Natural killer cell (primary cell): ENCODE measurements at regions not wholly inside any gene's neighbourhood (a gene's known extent, or its start where the extent isn't known, plus 50 kb on each side); places are given as distances from the start of the nearest gene placed in this dataset.

ENCODE experiments used
- ATAC-seq, 3 donors: fragments of 150-1000 bp in 2 of 3; fragments of 200-7000 bp in 1 of 3; cut with Tn5 transposase; 1 replicate in 1 of 3; 2 replicates in 2 of 3; pipeline ENCODE4 v1.10.0; 2021; ENCODE audit warnings: mild to moderate bottlenecking in 2 of 3, moderate library complexity in 2 of 3
- DNase-seq, 2 donors: peaks; one replicate each; pipeline versions ENCODE4 v3.0.0 to v3.0.0-alpha.2; 2013 to 2021; ENCODE audit warnings: mixed read lengths in 1 of 2
- H3K27ac ChIP-seq: one replicate; pipeline ENCODE4 v1.5.1; 2013; ENCODE audit warnings: mild to moderate bottlenecking, low read length
- H3K27me3 ChIP-seq: one replicate; pipeline ENCODE4 v1.6.1; 2013; ENCODE audit warnings: low read length; ENCODE audit not compliant: control insufficient read depth, insufficient read depth
- H3K36me3 ChIP-seq: one replicate; pipeline ENCODE4 v1.6.1; 2013; ENCODE audit warnings: low read length; ENCODE audit not compliant: control insufficient read depth, insufficient read depth
- H3K4me1 ChIP-seq: one replicate; pipeline ENCODE4 v1.6.1; 2013; ENCODE audit warnings: low read length; ENCODE audit not compliant: control insufficient read depth, insufficient read depth
- H3K4me3 ChIP-seq: one replicate; pipeline ENCODE4 v1.5.1; 2013; ENCODE audit warnings: low read length
- H3K9me3 ChIP-seq: one replicate; pipeline ENCODE4 v1.6.1; 2013; ENCODE audit warnings: low read length; ENCODE audit not compliant: control insufficient read depth, insufficient read depth
- H3K27ac Mint-ChIP-seq, 2 donors: one replicate each; pipeline ENCODE4 v1.8.0; 2022; ENCODE audit warnings: mild to moderate bottlenecking in 2 of 2, mixed read lengths in 2 of 2, moderate library complexity in 1 of 2
- H3K27me3 Mint-ChIP-seq, 2 donors: one replicate each; pipeline ENCODE4 v1.8.0; 2022; ENCODE audit warnings: low read depth in 2 of 2, mixed read lengths in 2 of 2
- H3K36me3 Mint-ChIP-seq: one replicate; pipeline ENCODE4 v1.8.0; 2022; ENCODE audit warnings: mixed read lengths
- H3K4me1 Mint-ChIP-seq, 2 donors: one replicate each; pipeline ENCODE4 v1.8.0; 2022; ENCODE audit warnings: mixed read lengths in 2 of 2
- H3K4me3 Mint-ChIP-seq: one replicate; pipeline ENCODE4 v1.8.0; 2022; ENCODE audit warnings: mild to moderate bottlenecking, moderate library complexity, mixed read lengths
- H3K9me3 Mint-ChIP-seq, 2 donors: one replicate each; pipeline ENCODE4 v1.8.0; 2022; ENCODE audit warnings: mixed read lengths in 2 of 2
- WGBS: methylation state at CpG from one replicate; pipeline ENCODE4 v1.1.7; 2013; ENCODE audit warnings: missing lambda C conversion rate; ENCODE audit not compliant: insufficient coverage; 5-methylcytosine and 5-hydroxymethylcytosine counted together
- intact Hi-C: fragments of 100-400 bp; cut with micrococcal nuclease; formaldehyde crosslinking; loops from one replicate; pipeline ENCODE4 v1.14.2; 2022
- TF ChIP-seq, protein P1 (sequence below): fragments of 200-600 bp; IDR thresholded peaks from one replicate; pipeline ENCODE4 v1.8.0; 2022; ENCODE audit warnings: antibody characterized with exemption

DNA sequence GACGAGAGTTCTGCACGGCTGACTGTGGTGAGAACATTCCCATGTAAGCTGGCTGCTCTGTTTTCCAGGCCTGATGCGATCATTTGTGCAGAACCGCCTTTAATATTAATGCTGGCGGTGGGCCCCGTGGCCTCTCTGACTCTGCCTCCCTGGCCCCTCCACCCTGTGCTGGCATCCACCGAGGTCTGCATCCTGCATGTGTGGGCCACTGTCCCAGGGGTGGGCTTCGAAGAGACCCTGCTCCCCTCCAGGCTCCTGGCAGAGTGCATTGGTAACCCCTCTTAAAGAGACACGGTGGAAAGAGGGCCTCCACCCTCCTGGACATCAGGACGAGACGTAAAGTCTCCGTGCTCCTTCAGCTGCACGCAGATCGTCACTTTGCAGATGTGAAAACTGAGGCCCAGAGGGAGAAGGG is 67.3 kb upstream of the FAM20C start:
- intact Hi-C loops, result no loop called here
- ATAC-seq, result no peak
- TF ChIP-seq, protein P1, sequence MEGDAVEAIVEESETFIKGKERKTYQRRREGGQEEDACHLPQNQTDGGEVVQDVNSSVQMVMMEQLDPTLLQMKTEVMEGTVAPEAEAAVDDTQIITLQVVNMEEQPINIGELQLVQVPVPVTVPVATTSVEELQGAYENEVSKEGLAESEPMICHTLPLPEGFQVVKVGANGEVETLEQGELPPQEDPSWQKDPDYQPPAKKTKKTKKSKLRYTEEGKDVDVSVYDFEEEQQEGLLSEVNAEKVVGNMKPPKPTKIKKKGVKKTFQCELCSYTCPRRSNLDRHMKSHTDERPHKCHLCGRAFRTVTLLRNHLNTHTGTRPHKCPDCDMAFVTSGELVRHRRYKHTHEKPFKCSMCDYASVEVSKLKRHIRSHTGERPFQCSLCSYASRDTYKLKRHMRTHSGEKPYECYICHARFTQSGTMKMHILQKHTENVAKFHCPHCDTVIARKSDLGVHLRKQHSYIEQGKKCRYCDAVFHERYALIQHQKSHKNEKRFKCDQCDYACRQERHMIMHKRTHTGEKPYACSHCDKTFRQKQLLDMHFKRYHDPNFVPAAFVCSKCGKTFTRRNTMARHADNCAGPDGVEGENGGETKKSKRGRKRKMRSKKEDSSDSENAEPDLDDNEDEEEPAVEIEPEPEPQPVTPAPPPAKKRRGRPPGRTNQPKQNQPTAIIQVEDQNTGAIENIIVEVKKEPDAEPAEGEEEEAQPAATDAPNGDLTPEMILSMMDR, result no peak
- H3K27me3 ChIP-seq, result no peaks in the 10 kb centered on the region
- H3K27ac Mint-ChIP-seq, result no peak overlapping the region
- H3K27me3 Mint-ChIP-seq, result no peaks in the 10 kb centered on the region
- H3K4me3 ChIP-seq, result no peak overlapping the region
- no peaks in the 10 kb centered on the region for H3K9me3 Mint-ChIP-seq
- no peaks in the 10 kb centered on the region for H3K9me3 ChIP-seq
- no peaks in the 10 kb centered on the region for H3K36me3 Mint-ChIP-seq
- H3K4me1 ChIP-seq, result peaks cover 4% of the 10 kb centered on the region
- 90% methylated on average over 14 of the region's 14 CpGs for WGBS
- H3K27ac ChIP-seq, result no peak overlapping the region
- H3K36me3 ChIP-seq, result no peaks in the 10 kb centered on the region
- no peaks in the 10 kb centered on the region for H3K4me1 Mint-ChIP-seq
- DNase-seq, result no peak
- H3K4me3 Mint-ChIP-seq, result no peak overlapping the region

DNA sequence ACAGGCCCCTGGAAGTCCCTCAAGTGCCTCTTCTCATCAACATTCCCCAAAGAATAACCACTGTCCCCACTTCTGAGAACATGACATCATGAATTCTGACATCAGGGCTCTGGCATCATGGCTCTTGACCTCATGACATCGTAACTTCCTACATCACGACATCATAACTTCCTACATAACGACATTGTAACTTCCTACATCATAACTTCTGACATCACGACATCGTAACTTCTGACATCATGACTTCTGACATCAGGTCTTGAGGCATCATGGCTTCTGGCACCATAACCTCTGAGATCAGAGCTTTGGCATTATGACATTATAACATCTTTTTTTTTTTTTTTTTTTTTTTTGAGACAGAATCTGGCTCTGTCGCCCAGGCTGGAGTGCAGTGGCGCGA is 66.7 kb upstream of the FAM20C start:
- ATAC-seq, result no peak
- Histone ChIP-seq H3K4me3 (no peak overlapping the region), H3K9me3 (no peaks in the 10 kb centered on the region), H3K36me3 (no peaks in the 10 kb centered on the region), H3K4me1 (peaks cover 3% of the 10 kb centered on the region), H3K27ac (no peak overlapping the region), H3K27me3 (no peaks in the 10 kb centered on the region)
- H3K27ac Mint-ChIP-seq, result no peak overlapping the region
- DNase-seq, result no peak
- TF ChIP-seq, protein P1, result no peak
- no peak overlapping the region for H3K4me3 Mint-ChIP-seq
- H3K27me3 Mint-ChIP-seq, result no peaks in the 10 kb centered on the region
- H3K36me3 Mint-ChIP-seq, result no peaks in the 10 kb centered on the region
- intact Hi-C loops, result no loop called here
- H3K4me1 Mint-ChIP-seq, result no peaks in the 10 kb centered on the region
- H3K9me3 Mint-ChIP-seq, result no peaks in the 10 kb centered on the region
- WGBS, result 94% methylated on average over 8 of the region's 8 CpGs

DNA sequence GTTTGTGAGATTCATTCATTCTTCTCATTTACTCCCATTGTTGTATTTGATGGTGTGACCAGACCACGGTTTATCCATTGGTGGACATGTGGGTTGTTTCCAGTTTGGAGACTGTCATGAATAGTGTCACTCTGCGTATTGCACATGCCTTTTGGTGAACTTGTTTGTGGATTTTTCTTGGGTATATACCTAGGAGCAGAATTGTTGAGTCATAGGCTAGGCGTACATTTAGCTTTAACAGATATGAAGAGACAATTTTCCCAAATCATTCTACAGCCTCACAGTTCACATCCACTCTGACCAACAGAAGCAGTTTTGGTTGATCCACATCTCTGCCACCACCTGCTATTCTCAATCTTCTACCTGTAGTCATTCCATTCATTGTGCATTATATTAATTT is 66.0 kb upstream of the FAM20C start:
- H3K36me3 ChIP-seq, result no peaks in the 10 kb centered on the region
- no peaks in the 10 kb centered on the region for H3K27me3 ChIP-seq
- DNase-seq, result no peak
- no peaks in the 10 kb centered on the region for H3K9me3 ChIP-seq
- H3K27ac ChIP-seq, result no peak overlapping the region
- peaks cover 3% of the 10 kb centered on the region for H3K4me1 ChIP-seq
- Mint-ChIP-seq H3K9me3 (no peaks in the 10 kb centered on the region), H3K4me3 (no peak overlapping the region), H3K36me3 (no peaks in the 10 kb centered on the region), H3K27me3 (no peaks in the 10 kb centered on the region), H3K27ac (no peak overlapping the region), H3K4me1 (no peaks in the 10 kb centered on the region)
- no peak overlapping the region for H3K4me3 ChIP-seq
- no peak for ATAC-seq
- 95% methylated on average over 3 of the region's 3 CpGs for WGBS
- TF ChIP-seq, protein P1, result no peak
- intact Hi-C loops, result no loop called here

DNA sequence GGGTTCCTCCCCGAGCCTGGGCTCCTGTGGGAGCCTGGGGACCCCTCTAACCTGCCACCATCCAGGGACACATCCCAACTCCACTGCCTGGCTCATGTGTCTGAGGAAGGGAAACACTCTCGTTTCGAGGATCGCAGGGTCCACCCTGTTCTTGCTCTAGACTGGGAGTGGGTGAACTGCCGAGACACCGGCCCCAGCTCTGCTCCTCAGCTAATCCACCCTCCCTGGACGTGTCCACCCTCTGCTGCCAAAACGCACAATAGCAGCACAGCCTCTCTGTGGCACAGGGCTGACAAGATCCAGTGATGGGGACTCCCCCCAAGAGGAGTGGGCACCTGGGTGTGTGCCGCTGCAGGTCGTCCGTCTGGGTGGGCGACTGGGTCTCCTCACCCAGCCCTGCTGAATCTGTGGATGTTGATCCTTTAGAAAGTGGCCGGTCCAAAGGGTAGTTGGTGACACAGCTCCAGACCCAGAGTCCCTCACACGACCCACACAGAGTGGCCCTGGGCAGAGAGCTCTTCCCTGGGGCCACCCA is 65.2 kb upstream of the FAM20C start:
- Histone ChIP-seq H3K4me1 (peaks cover 3% of the 10 kb centered on the region), H3K27ac (no peak overlapping the region), H3K4me3 (no peak overlapping the region), H3K36me3 (no peaks in the 10 kb centered on the region), H3K27me3 (no peaks in the 10 kb centered on the region), H3K9me3 (no peaks in the 10 kb centered on the region)
- intact Hi-C loops, result no loop called here
- no peak overlapping the region for H3K27ac Mint-ChIP-seq
- no peak for DNase-seq
- H3K4me1 Mint-ChIP-seq, result no peaks in the 10 kb centered on the region
- no peaks in the 10 kb centered on the region for H3K36me3 Mint-ChIP-seq
- ATAC-seq, result no peak
- no peak overlapping the region for H3K4me3 Mint-ChIP-seq
- H3K9me3 Mint-ChIP-seq, result no peaks in the 10 kb centered on the region
- no peaks in the 10 kb centered on the region for H3K27me3 Mint-ChIP-seq
- TF ChIP-seq, protein P1, result no peak
- WGBS, result 91% methylated on average over 14 of the region's 14 CpGs
